Thymus (tissue), 11 donors: ENCODE measurements at regions not wholly inside any gene's neighbourhood (a gene's known extent, or its start where the extent isn't known, plus 50 kb on each side); places are given as distances from the start of the nearest gene placed in this dataset.
A peak's percentile ranks its signal among the peaks of the same experiment; 100 is the strongest.

ENCODE experiments used
- DNase-seq, 9 donors: peaks; one replicate each; pipeline ENCODE4 v3.0.0-alpha.2; 2013; ENCODE audit warnings: low spot score in 9 of 9, low read depth in 6 of 9, missing footprints in 1 of 9
- H3K27ac ChIP-seq, 2 donors: one replicate each; pipeline ENCODE4 v1.5.1; 2013; ENCODE audit warnings: control low read depth in 1 of 2, low read depth in 1 of 2, low read length in 1 of 2, mild to moderate bottlenecking in 1 of 2, moderate library complexity in 1 of 2
- H3K27me3 ChIP-seq, 2 donors: one replicate each; pipeline ENCODE4 v1.5.1; 2013; ENCODE audit warnings: low read length in 1 of 2; ENCODE audit not compliant: control insufficient read depth in 2 of 2, insufficient read depth in 1 of 2
- H3K36me3 ChIP-seq, 2 donors: one replicate each; pipeline ENCODE4 v1.5.1; 2013; ENCODE audit warnings: low read length in 1 of 2, mild to moderate bottlenecking in 1 of 2, moderate library complexity in 1 of 2; ENCODE audit not compliant: control insufficient read depth in 2 of 2, insufficient read depth in 2 of 2
- H3K4me1 ChIP-seq, 2 donors: one replicate each; pipeline ENCODE4 v1.5.1; 2013; ENCODE audit warnings: low read length in 2 of 2; ENCODE audit not compliant: control insufficient read depth in 2 of 2, insufficient read depth in 2 of 2
- H3K4me3 ChIP-seq, 2 donors: one replicate each; pipeline ENCODE4 v1.5.1; 2013; ENCODE audit warnings: low read length in 2 of 2, control low read depth in 1 of 2, mild to moderate bottlenecking in 1 of 2
- H3K9me3 ChIP-seq, 2 donors: one replicate each; pipeline ENCODE4 v1.5.1; 2013; ENCODE audit warnings: low read length in 1 of 2, mild to moderate bottlenecking in 1 of 2; ENCODE audit not compliant: control insufficient read depth in 2 of 2, insufficient read depth in 1 of 2
- WGBS: extraction: QIAGEN DNeasy Blood & Tissue Kit; methylation state at CpG from one replicate; pipeline ENCODE4 v1.1.7; 2013; 5-methylcytosine and 5-hydroxymethylcytosine counted together
- donor health status: healthy.

GRCh38 chr5:88602584-88602983 is 280.4 kb downstream of the MEF2C start:
- peak in 6 of 9 donors; percentile 2 to 26 (median 10) for DNase-seq
- Histone ChIP-seq H3K36me3 (no peaks in the 10 kb centered on the region), H3K9me3 (no peaks in the 10 kb centered on the region), H3K27me3 (no peaks in the 10 kb centered on the region), H3K27ac (no peak overlapping the region), H3K4me3 (no peak overlapping the region), H3K4me1 (no peaks in the 10 kb centered on the region)
- 92% methylated on average over 22 of the region's 22 CpGs for WGBS

- Histone ChIP-seq H3K4me3 (no peak overlapping the region), H3K36me3 (no peaks in the 10 kb centered on the region), H3K9me3 (no peaks in the 10 kb centered on the region), H3K27ac (no peak overlapping the region), H3K27me3 (no peaks in the 10 kb centered on the region), H3K4me1 (no peaks in the 10 kb centered on the region)
- 73% methylated on average over 1 of the region's 1 CpG for WGBS
- no peak for DNase-seq
These were observed 288.5 kb downstream of the MEF2C start for GRCh38 chr5:88594441-88594840.

- no peak overlapping the region for H3K4me3 ChIP-seq
- 86% methylated on average over 4 of the region's 4 CpGs for WGBS
- no peaks in the 10 kb centered on the region for H3K4me1 ChIP-seq
- peaks cover 0 to 2% of the 10 kb centered on the region in 2 donors for H3K9me3 ChIP-seq
- H3K36me3 ChIP-seq: no peaks in the 10 kb centered on the region
- H3K27ac ChIP-seq: no peak overlapping the region
- H3K27me3 ChIP-seq: no peaks in the 10 kb centered on the region
- no peak for DNase-seq
These were observed 294.4 kb downstream of the MEF2C start for GRCh38 chr5:88588609-88589008.

- no peak overlapping the region for H3K27ac ChIP-seq
- H3K4me3 ChIP-seq: no peak overlapping the region
- peaks cover 0 to 2% of the 10 kb centered on the region in 2 donors for H3K9me3 ChIP-seq
- no peaks in the 10 kb centered on the region for H3K36me3 ChIP-seq
- H3K27me3 ChIP-seq: no peaks in the 10 kb centered on the region
- no peaks in the 10 kb centered on the region for H3K4me1 ChIP-seq
- no peak for DNase-seq
- 98% methylated on average over 1 of the region's 1 CpG for WGBS
These were observed 299.5 kb downstream of the MEF2C start for GRCh38 chr5:88583471-88583870.

GRCh38 chr5:88558366-88558765 is 289.7 kb upstream of the TMEM161B start:
- Histone ChIP-seq H3K27ac (no peak overlapping the region), H3K36me3 (no peaks in the 10 kb centered on the region), H3K4me1 (no peaks in the 10 kb centered on the region), H3K27me3 (no peaks in the 10 kb centered on the region), H3K9me3 (no peaks in the 10 kb centered on the region), H3K4me3 (no peak overlapping the region)
- 94% methylated on average over 5 of the region's 5 CpGs for WGBS
- no peak for DNase-seq

- no peaks in the 10 kb centered on the region for H3K9me3 ChIP-seq
- no peak for DNase-seq
- WGBS: 96% methylated on average over 3 of the region's 3 CpGs
- no peaks in the 10 kb centered on the region for H3K27me3 ChIP-seq
- no peak overlapping the region for H3K4me3 ChIP-seq
- no peak overlapping the region for H3K27ac ChIP-seq
- no peaks in the 10 kb centered on the region for H3K36me3 ChIP-seq
- no peaks in the 10 kb centered on the region for H3K4me1 ChIP-seq
These were observed 289.2 kb upstream of the TMEM161B start for GRCh38 chr5:88557881-88558280.

- Histone ChIP-seq H3K4me3 (no peak overlapping the region), H3K27me3 (no peaks in the 10 kb centered on the region), H3K9me3 (no peaks in the 10 kb centered on the region), H3K36me3 (no peaks in the 10 kb centered on the region), H3K27ac (no peak overlapping the region), H3K4me1 (no peaks in the 10 kb centered on the region)
- no peak for DNase-seq
- 95% methylated on average over 2 of the region's 2 CpGs for WGBS
These were observed 288.5 kb upstream of the TMEM161B start for GRCh38 chr5:88557131-88557530.

GRCh38 chr5:88556406-88556805 is 287.8 kb upstream of the TMEM161B start:
- no peak for DNase-seq
- H3K27me3 ChIP-seq: no peaks in the 10 kb centered on the region
- H3K27ac ChIP-seq: no peak overlapping the region
- H3K9me3 ChIP-seq: no peaks in the 10 kb centered on the region
- H3K4me1 ChIP-seq: no peaks in the 10 kb centered on the region
- no peak overlapping the region for H3K4me3 ChIP-seq
- no peaks in the 10 kb centered on the region for H3K36me3 ChIP-seq
- WGBS: 93% methylated on average over 4 of the region's 4 CpGs

- WGBS: 5% methylated on average over 4 of the region's 4 CpGs
These were observed 287.0 kb upstream of the TMEM161B start for GRCh38 chr5:88555674-88556073.

GRCh38 chr5:88553986-88554385 is 285.3 kb upstream of the TMEM161B start:
- Histone ChIP-seq H3K36me3 (no peaks in the 10 kb centered on the region), H3K4me1 (no peaks in the 10 kb centered on the region), H3K27ac (no peak overlapping the region), H3K9me3 (no peaks in the 10 kb centered on the region), H3K4me3 (no peak overlapping the region), H3K27me3 (no peaks in the 10 kb centered on the region)
- no peak for DNase-seq

More at GRCh38 chr5:88555674-88556073, 287.0 kb upstream of the TMEM161B start:
- no peaks in the 10 kb centered on the region for H3K9me3 ChIP-seq
- no peaks in the 10 kb centered on the region for H3K36me3 ChIP-seq
- peak in 7 of 9 donors; percentile 3 to 58 (median 14) for DNase-seq
- no peaks in the 10 kb centered on the region for H3K4me1 ChIP-seq
- H3K4me3 ChIP-seq: no peak overlapping the region
- no peak overlapping the region for H3K27ac ChIP-seq
- no peaks in the 10 kb centered on the region for H3K27me3 ChIP-seq
